ENCODE measurements at regions not wholly inside any gene's neighbourhood (a gene's known extent, or its start where the extent isn't known, plus 50 kb on each side); places are given as distances from the start of the nearest gene placed in this dataset.

- TF ChIP-seq CTCF (IDR thresholded peaks at IDR 0.05; ENCODE audit: extremely low read depth in 1 of 2, insufficient read depth in 1 of 2, low read depth in 1 of 2, low read length in 2 of 2) (no peak), POLR2AphosphoS5 (IDR thresholded peaks at IDR 0.05; ENCODE audit: insufficient read depth, low read depth, low read length) (no peak), POLR2A (IDR thresholded peaks at IDR 0.05; ENCODE audit: low read depth, low read length) (no peak)
Observed at GRCh38 chr15:96625256-96625655, 294.8 kb downstream of the NR2F2 start.

All from endothelial cell of umbilical vein (primary cell).